Naive thymus-derived CD4-positive, alpha-beta T cell (primary cell): ENCODE measurements at regions not wholly inside any gene's neighbourhood (a gene's known extent, or its start where the extent isn't known, plus 50 kb on each side); places are given as distances from the start of the nearest gene placed in this dataset.
"Not testable (repeated sequence)": the region's sequence is repeated elsewhere in the genome, so short reads cannot be mapped to it uniquely, and the experiment has no call there.

Source experiments
- ATAC-seq: fragments of 150-1000 bp; cut with Tn5 transposase; 2 replicates; pipeline ENCODE4 v1.10.0; 2021; ENCODE audit warnings: mild to moderate bottlenecking, moderate library complexity
- CTCF ChIA-PET: fragments of 350-600 bp; sonication (Branson Sonifier 250); formaldehyde crosslinking; loops from one replicate; lab custom pipeline; 2021; ENCODE audit warnings: antibody characterized with exemption; lab: Charles Lee
- POLR2A ChIA-PET: fragments of 350-600 bp; sonication (Branson Sonifier 250); formaldehyde crosslinking; loops from one replicate; lab custom pipeline; 2021; ENCODE audit warnings: antibody characterized with exemption, inconsistent platforms; lab: Charles Lee
- DNase-seq, 9 donors: peaks; one replicate each; pipeline versions ENCODE4 v3.0.0 to v3.0.0-alpha.2; 2020 to 2022; ENCODE audit warnings: mixed read lengths in 1 of 9
- H3K27ac ChIP-seq: one replicate; pipeline ENCODE4 v1.7.0; 2013; ENCODE audit warnings: mild to moderate bottlenecking, low read depth, low read length, moderate library complexity
- H3K27me3 ChIP-seq, 2 donors: one replicate each; pipeline ENCODE4 v1.7.0; 2013; ENCODE audit warnings: low read length in 2 of 2, mild to moderate bottlenecking in 2 of 2, moderate library complexity in 2 of 2; ENCODE audit not compliant: control insufficient read depth in 2 of 2, insufficient read depth in 2 of 2
- H3K36me3 ChIP-seq, 3 experiments: 1 replicate in 2 of 3; 2 replicates in 1 of 3; pipeline ENCODE4 v1.7.0; 2013; ENCODE audit warnings: low read length in 3 of 3, mild to moderate bottlenecking in 3 of 3, moderate library complexity in 1 of 3; ENCODE audit not compliant: insufficient read depth in 3 of 3, control insufficient read depth in 2 of 3
- H3K4me1 ChIP-seq, 2 donors: one replicate each; pipeline ENCODE4 v1.7.0; 2013; ENCODE audit warnings: low read length in 2 of 2, mild to moderate bottlenecking in 2 of 2, moderate library complexity in 1 of 2; ENCODE audit not compliant: control insufficient read depth in 2 of 2, insufficient read depth in 2 of 2
- H3K4me3 ChIP-seq: 2 replicates; pipeline ENCODE4 v1.7.0; 2013; ENCODE audit warnings: mild to moderate bottlenecking, low read length
- H3K9me3 ChIP-seq, 3 experiments: 1 replicate in 2 of 3; 2 replicates in 1 of 3; pipeline ENCODE4 v1.7.0; 2013; ENCODE audit warnings: low read length in 3 of 3; ENCODE audit not compliant: control insufficient read depth in 2 of 3
- H3K27ac Mint-ChIP-seq, 9 donors: one replicate each; pipeline ENCODE4 v1.8.0; 2020 to 2022; ENCODE audit warnings: mixed read lengths in 9 of 9, mild to moderate bottlenecking in 8 of 9, moderate library complexity in 5 of 9, inconsistent platforms in 2 of 9
- H3K27me3 Mint-ChIP-seq, 5 donors: one replicate each; pipeline ENCODE4 v1.8.0; 2021 to 2022; ENCODE audit warnings: mixed read lengths in 5 of 5, mild to moderate bottlenecking in 1 of 5
- H3K36me3 Mint-ChIP-seq, 5 donors: one replicate each; pipeline ENCODE4 v1.8.0; 2020 to 2022; ENCODE audit warnings: mixed read lengths in 5 of 5, mild to moderate bottlenecking in 3 of 5, inconsistent platforms in 1 of 5
- H3K4me1 Mint-ChIP-seq, 7 donors: one replicate each; pipeline ENCODE4 v1.8.0; 2020 to 2022; ENCODE audit warnings: mixed read lengths in 7 of 7, mild to moderate bottlenecking in 3 of 7, inconsistent platforms in 1 of 7
- H3K4me3 Mint-ChIP-seq, 10 donors: one replicate each; pipeline ENCODE4 v1.8.0; 2020 to 2022; ENCODE audit warnings: mild to moderate bottlenecking in 10 of 10, mixed read lengths in 10 of 10, moderate library complexity in 6 of 10, inconsistent platforms in 2 of 10
- H3K9me3 Mint-ChIP-seq, 11 donors: one replicate each; pipeline ENCODE4 v1.8.0; 2020 to 2022; ENCODE audit warnings: mixed read lengths in 11 of 11, mild to moderate bottlenecking in 4 of 11, inconsistent platforms in 1 of 11, moderate library complexity in 1 of 11
- intact Hi-C, 2 donors: fragments of 100-400 bp; cut with micrococcal nuclease; formaldehyde crosslinking; loops; one replicate each; pipeline ENCODE4 v1.15.1; 2023

DNA sequence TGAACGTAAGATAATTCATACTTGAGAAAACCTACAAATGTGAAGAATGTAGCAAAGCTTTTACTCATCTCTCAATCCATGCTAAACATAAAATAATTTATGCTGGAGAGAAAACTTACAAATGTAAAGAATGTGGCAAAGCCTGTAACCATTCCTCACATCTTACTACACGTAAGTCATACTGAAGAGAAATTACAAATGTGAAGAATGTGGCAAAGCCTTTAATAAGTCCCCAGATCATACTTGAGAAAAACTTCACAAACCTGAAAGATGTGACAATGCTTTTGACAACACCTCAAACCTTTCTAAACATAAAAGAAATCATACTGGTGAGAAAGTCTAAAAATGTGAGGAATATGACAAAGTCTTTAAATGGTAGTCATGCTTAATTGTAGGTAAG is 89.4 kb downstream of the ZNF675 start:
- intact Hi-C loops: no loop called here
- Mint-ChIP-seq H3K4me3 (no peak overlapping the region), H3K4me1 (no peaks in the 10 kb centered on the region), H3K9me3 (peaks cover 0 to 57% (median 23%) of the 10 kb centered on the region in 11 donors), H3K27ac (no peak overlapping the region), H3K27me3 (no peaks in the 10 kb centered on the region), H3K36me3 (peaks cover 0 to 4% (median 3%) of the 10 kb centered on the region in 5 donors)
- H3K36me3 ChIP-seq: no peaks in the 10 kb centered on the region
- ChIA-PET CTCF (no interaction called here), POLR2A (no interaction called here)
- no peaks in the 10 kb centered on the region for H3K9me3 ChIP-seq
- no peak overlapping the region for H3K27ac ChIP-seq
- DNase-seq: no peak
- no peaks in the 10 kb centered on the region for H3K4me1 ChIP-seq
- no peaks in the 10 kb centered on the region for H3K27me3 ChIP-seq
- no peak overlapping the region for H3K4me3 ChIP-seq
- no peak for ATAC-seq

GRCh38 chr19:23596872-23597271 is 90.1 kb downstream of the ZNF675 start:
- H3K27ac Mint-ChIP-seq: no peak overlapping the region
- no peaks in the 10 kb centered on the region for H3K27me3 ChIP-seq
- no peak overlapping the region for H3K4me3 Mint-ChIP-seq
- no peaks in the 10 kb centered on the region for H3K9me3 ChIP-seq
- ChIA-PET POLR2A (no interaction called here), CTCF (no interaction called here)
- no peaks in the 10 kb centered on the region for H3K36me3 ChIP-seq
- peaks cover 0 to 4% (median 3%) of the 10 kb centered on the region in 5 donors for H3K36me3 Mint-ChIP-seq
- ATAC-seq: no peak
- no peak for DNase-seq
- intact Hi-C loops: no loop called here
- no peaks in the 10 kb centered on the region for H3K27me3 Mint-ChIP-seq
- H3K4me1 Mint-ChIP-seq: no peaks in the 10 kb centered on the region
- no peak overlapping the region for H3K4me3 ChIP-seq
- no peaks in the 10 kb centered on the region for H3K4me1 ChIP-seq
- H3K27ac ChIP-seq: no peak overlapping the region
- H3K9me3 Mint-ChIP-seq: peaks cover 0 to 61% (median 27%) of the 10 kb centered on the region in 11 donors

GRCh38 chr19:23594311-23594710 is 92.7 kb downstream of the ZNF675 start:
- H3K27ac ChIP-seq, POLR2A ChIA-PET, H3K4me1 Mint-ChIP-seq, H3K27ac Mint-ChIP-seq, H3K4me3 ChIP-seq, intact Hi-C loops, H3K4me3 Mint-ChIP-seq, H3K36me3 ChIP-seq, ATAC-seq, H3K27me3 ChIP-seq, H3K27me3 Mint-ChIP-seq, H3K4me1 ChIP-seq, CTCF ChIA-PET, DNase-seq, H3K9me3 ChIP-seq, H3K36me3 Mint-ChIP-seq: not testable (repeated sequence)
- peaks cover 6 to 77% (median 36%) of the 10 kb centered on the region in 11 donors for H3K9me3 Mint-ChIP-seq

GRCh38 chr19:23587546-23587945 is 99.5 kb downstream of the ZNF675 start:
- peaks cover 0 to 4% (median 3%) of the 10 kb centered on the region in 5 donors for H3K36me3 Mint-ChIP-seq
- H3K27ac Mint-ChIP-seq: no peak overlapping the region
- no peak overlapping the region for H3K27ac ChIP-seq
- H3K27me3 Mint-ChIP-seq: peaks cover 0 to 5% (median 0%) of the 10 kb centered on the region in 5 donors
- H3K9me3 Mint-ChIP-seq: peaks cover 11 to 63% (median 29%) of the 10 kb centered on the region in 11 donors
- POLR2A ChIA-PET: no interaction called here
- ATAC-seq (no peak), DNase-seq (no peak)
- CTCF ChIA-PET: no interaction called here
- H3K4me1 Mint-ChIP-seq: no peaks in the 10 kb centered on the region
- H3K4me3 Mint-ChIP-seq: no peak overlapping the region
- no peaks in the 10 kb centered on the region for H3K36me3 ChIP-seq
- no peaks in the 10 kb centered on the region for H3K27me3 ChIP-seq
- peaks cover 0 to 7% (median 0%) of the 10 kb centered on the region in 3 experiments for H3K9me3 ChIP-seq
- no peaks in the 10 kb centered on the region for H3K4me1 ChIP-seq
- intact Hi-C loops: no loop called here
- no peak overlapping the region for H3K4me3 ChIP-seq

GRCh38 chr19:23577501-23577900 is 109.5 kb downstream of the ZNF675 start:
- Mint-ChIP-seq H3K36me3 (peaks cover 0 to 6% (median under 1%) of the 10 kb centered on the region in 5 donors), H3K4me1 (no peaks in the 10 kb centered on the region), H3K4me3 (no peak overlapping the region), H3K9me3 (peaks cover 10 to 82% (median 19%) of the 10 kb centered on the region in 11 donors), H3K27ac (no peak overlapping the region), H3K27me3 (no peaks in the 10 kb centered on the region)
- Histone ChIP-seq H3K4me3 (no peak overlapping the region), H3K9me3 (peaks cover 0 to 26% (median 0%) of the 10 kb centered on the region in 3 experiments), H3K27ac (no peak overlapping the region), H3K4me1 (no peaks in the 10 kb centered on the region), H3K27me3 (no peaks in the 10 kb centered on the region), H3K36me3 (no peaks in the 10 kb centered on the region)
- ATAC-seq: no peak
- POLR2A ChIA-PET: no interaction called here
- CTCF ChIA-PET: no interaction called here
- DNase-seq: no peak
- intact Hi-C loops: no loop called here

DNA sequence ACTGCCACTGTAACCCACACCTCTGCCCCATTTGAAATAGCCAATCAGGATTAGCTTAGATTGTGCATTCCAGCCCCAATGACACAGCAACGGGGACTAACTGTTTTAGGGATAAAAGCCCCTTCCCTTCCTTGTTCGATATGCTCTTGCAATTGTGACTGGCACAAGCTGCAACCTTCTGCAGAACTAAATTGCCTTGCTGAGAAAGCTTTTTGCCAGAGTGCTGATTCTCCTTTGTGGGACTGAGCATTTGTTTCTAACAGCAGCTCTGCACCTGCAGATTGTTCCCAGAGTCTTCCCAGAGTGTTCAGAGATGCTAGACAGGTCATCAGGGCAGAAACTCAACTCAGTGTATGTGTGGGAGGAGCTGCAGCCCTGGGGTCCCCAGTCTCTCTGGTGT is 115.8 kb downstream of the ZNF675 start:
- DNase-seq (no peak), ATAC-seq (no peak)
- Histone ChIP-seq H3K36me3 (no peaks in the 10 kb centered on the region), H3K4me1 (no peaks in the 10 kb centered on the region), H3K27ac (no peak overlapping the region), H3K4me3 (no peak overlapping the region), H3K9me3 (peaks cover 0 to 56% (median 0%) of the 10 kb centered on the region in 3 experiments), H3K27me3 (no peaks in the 10 kb centered on the region)
- ChIA-PET POLR2A (no interaction called here), CTCF (no interaction called here)
- no peak overlapping the region for H3K4me3 Mint-ChIP-seq
- H3K4me1 Mint-ChIP-seq: no peaks in the 10 kb centered on the region
- peaks cover 17 to 94% (median 42%) of the 10 kb centered on the region in 11 donors for H3K9me3 Mint-ChIP-seq
- no peak overlapping the region for H3K27ac Mint-ChIP-seq
- peaks cover 7 to 27% (median 9%) of the 10 kb centered on the region in 5 donors for H3K36me3 Mint-ChIP-seq
- intact Hi-C loops: no loop called here
- H3K27me3 Mint-ChIP-seq: no peaks in the 10 kb centered on the region

DNA sequence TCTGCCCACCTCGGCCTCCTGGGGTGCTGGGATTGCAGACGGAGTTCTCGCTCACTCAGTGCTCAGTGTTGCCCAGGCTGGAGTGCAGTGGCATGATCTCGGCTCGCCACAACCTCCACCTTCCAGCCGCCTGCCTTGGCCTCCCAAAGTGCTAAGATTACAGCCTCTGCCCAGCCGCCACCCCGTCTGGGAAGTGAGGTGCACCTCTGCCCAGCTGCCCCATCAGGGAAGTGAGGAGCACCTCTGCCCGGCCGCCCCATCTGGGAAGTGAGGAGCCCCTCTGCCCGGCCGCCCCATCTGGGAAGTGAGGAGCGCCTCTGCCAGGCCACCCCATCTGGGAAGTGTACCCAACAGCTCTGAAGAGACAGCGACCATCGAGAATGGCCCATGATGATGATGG is 118.9 kb downstream of the ZNF675 start:
- ATAC-seq, intact Hi-C loops, H3K4me3 ChIP-seq, H3K4me1 ChIP-seq, H3K27me3 Mint-ChIP-seq, H3K36me3 ChIP-seq, H3K27me3 ChIP-seq, DNase-seq, H3K4me1 Mint-ChIP-seq, H3K27ac Mint-ChIP-seq, H3K4me3 Mint-ChIP-seq, H3K27ac ChIP-seq, POLR2A ChIA-PET, CTCF ChIA-PET: not testable (repeated sequence)
- H3K36me3 Mint-ChIP-seq: peaks cover 9 to 23% (median 9%) of the 10 kb centered on the region in 5 donors
- H3K9me3 Mint-ChIP-seq: peaks cover 27 to 95% (median 51%) of the 10 kb centered on the region in 11 donors
- peaks cover 0 to 46% (median 0%) of the 10 kb centered on the region in 3 experiments for H3K9me3 ChIP-seq
